BJ (cell line): ENCODE measurements at regions not wholly inside any gene's neighbourhood (a gene's known extent, or its start where the extent isn't known, plus 50 kb on each side); places are given as distances from the start of the nearest gene placed in this dataset.

Source experiments
- CTCF ChIA-PET: fragments of 350-600 bp; formaldehyde crosslinking; extraction: SDS; loops from one replicate; lab custom pipeline; 2021; ENCODE audit warnings: antibody characterized with exemption, inconsistent platforms; lab: Yijun Ruan, JAX
- POLR2A ChIA-PET: fragments of 300-600 bp; sonication (Branson Sonifier 250); formaldehyde crosslinking; extraction: SDS; loops from one replicate; lab custom pipeline; 2021; ENCODE audit warnings: antibody characterized with exemption; lab: Charles Lee
- DNase-seq: peaks from one replicate; pipeline ENCODE4 v3.0.0-alpha.2; 2011; ENCODE audit warnings: low read depth
- H3K27me3 ChIP-seq: 2 replicates; pipeline ENCODE4 v1.6.0; 2011; ENCODE audit warnings: low read length; ENCODE audit not compliant: control insufficient read depth, insufficient read depth
- H3K36me3 ChIP-seq: 2 replicates; pipeline ENCODE4 v1.5.1; 2011; ENCODE audit warnings: low read length; ENCODE audit not compliant: control insufficient read depth, insufficient read depth
- H3K4me3 ChIP-seq: 2 replicates; pipeline ENCODE4 v1.5.1; 2011; ENCODE audit warnings: low read depth, mild to moderate bottlenecking, control low read depth, low read length
- TF ChIP-seq, protein P1 (sequence below): IDR thresholded peaks from 2 replicates; pipeline ENCODE4 v1.5.1; 2011; ENCODE audit warnings: low read depth, mild to moderate bottlenecking, control low read depth, inconsistent platforms, low read length, moderate library complexity; ENCODE audit not compliant: insufficient read depth

DNA sequence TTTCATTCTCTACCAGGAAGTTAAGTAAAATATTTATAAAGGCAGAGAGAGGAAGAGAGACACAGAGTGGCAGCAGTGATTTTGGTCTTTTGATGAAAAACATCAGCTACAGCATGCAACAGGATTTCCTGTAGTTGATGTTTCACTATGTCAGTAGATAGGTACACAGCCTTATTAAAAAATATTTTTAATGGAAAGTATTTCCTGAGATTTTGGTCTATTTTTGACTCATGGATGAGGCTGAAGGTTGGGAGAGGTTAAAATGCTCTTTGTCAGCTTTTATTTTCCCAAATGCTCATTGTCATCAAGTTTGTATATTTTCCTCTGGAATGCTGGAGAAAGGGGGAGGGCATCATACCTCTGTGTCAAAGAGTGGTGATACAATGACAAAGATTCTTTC lies 1112.5 kb downstream of the CBLN2 start:
- TF ChIP-seq, protein P1, sequence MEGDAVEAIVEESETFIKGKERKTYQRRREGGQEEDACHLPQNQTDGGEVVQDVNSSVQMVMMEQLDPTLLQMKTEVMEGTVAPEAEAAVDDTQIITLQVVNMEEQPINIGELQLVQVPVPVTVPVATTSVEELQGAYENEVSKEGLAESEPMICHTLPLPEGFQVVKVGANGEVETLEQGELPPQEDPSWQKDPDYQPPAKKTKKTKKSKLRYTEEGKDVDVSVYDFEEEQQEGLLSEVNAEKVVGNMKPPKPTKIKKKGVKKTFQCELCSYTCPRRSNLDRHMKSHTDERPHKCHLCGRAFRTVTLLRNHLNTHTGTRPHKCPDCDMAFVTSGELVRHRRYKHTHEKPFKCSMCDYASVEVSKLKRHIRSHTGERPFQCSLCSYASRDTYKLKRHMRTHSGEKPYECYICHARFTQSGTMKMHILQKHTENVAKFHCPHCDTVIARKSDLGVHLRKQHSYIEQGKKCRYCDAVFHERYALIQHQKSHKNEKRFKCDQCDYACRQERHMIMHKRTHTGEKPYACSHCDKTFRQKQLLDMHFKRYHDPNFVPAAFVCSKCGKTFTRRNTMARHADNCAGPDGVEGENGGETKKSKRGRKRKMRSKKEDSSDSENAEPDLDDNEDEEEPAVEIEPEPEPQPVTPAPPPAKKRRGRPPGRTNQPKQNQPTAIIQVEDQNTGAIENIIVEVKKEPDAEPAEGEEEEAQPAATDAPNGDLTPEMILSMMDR: no peak
- Histone ChIP-seq H3K4me3 (no peak overlapping the region), H3K36me3 (no peaks in the 10 kb centered on the region), H3K27me3 (no peaks in the 10 kb centered on the region)
- POLR2A ChIA-PET: no interaction called here
- DNase-seq: no peak
- CTCF ChIA-PET: no interaction called here

DNA sequence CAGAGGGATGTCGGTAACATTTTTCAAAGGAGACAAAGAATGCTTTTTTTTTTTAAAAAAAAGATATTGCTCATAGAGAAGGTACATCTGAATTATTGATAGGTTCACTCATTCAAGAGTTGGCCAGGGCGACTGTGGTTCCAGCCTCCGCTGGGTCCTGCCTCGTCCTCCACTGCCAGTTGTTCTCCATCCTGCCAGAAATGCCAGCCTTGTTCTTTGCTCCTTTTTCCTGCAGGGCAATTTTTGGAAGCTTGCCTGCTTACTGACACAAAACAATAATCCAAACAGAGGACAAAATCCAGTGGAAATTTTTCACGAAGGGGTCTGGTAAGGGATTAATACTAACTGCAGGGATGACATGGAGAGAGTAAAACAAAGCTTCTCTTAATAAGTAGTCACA lies 1113.0 kb downstream of the CBLN2 start:
- ChIA-PET CTCF (no interaction called here), POLR2A (no interaction called here)
- Histone ChIP-seq H3K36me3 (no peaks in the 10 kb centered on the region), H3K27me3 (no peaks in the 10 kb centered on the region), H3K4me3 (no peak overlapping the region)
- no peak for DNase-seq
- TF ChIP-seq, protein P1: no peak

DNA sequence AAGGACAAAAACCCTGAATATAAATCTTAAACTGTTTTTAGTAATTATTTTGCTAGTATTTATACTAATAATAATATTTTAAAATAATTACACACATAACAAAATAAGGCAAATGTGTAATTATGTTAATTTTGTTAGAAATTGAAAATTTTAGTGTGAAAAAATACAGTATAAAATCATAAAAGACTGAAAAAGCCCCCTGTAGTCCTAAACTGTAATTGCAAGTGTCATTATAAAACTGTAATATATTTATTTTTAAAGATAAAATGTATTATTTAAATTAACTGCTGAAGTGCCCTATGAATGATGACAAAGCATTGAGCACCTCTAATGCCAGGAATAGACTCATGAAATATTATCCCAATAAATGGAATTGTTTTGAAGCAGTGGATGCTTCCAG lies 1117.7 kb downstream of the CBLN2 start:
- TF ChIP-seq, protein P1: no peak
- Histone ChIP-seq H3K27me3 (no peaks in the 10 kb centered on the region), H3K4me3 (no peak overlapping the region), H3K36me3 (no peaks in the 10 kb centered on the region)
- ChIA-PET CTCF (no interaction called here), POLR2A (no interaction called here)
- DNase-seq: no peak

DNA sequence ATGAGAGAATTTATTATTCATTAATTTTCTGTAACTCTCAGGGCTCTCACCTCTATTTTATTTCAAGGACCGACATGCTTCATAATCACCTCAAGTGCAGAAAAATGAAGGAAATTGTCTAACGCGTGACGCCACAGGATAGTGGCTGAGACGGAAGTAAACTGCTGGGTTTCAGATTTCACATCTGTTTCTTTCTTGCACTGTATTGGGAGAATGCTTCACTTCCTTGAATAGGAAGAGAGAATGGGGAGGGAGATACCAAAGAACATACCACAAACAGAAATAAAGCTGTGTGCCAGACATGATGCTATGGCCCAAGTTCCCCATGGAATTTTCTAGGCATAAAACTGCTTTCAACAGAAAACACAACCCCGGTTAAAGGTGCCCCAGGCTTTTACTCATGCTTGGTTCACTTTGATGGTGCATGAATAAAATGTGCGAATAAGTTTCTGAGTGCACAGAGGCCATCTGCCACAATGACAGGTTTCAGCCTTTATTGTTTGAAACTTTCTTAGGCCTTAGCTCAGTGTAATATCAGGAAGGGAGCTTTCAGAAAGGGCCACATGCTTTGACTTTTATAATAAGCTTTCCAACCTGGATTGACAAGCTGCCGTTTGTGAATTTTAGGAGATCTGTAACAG lies 1116.4 kb downstream of the SOCS6 start:
- no peaks in the 10 kb centered on the region for H3K36me3 ChIP-seq
- no peak overlapping the region for H3K4me3 ChIP-seq
- TF ChIP-seq, protein P1: no peak
- CTCF ChIA-PET: no interaction called here
- H3K27me3 ChIP-seq: no peaks in the 10 kb centered on the region
- POLR2A ChIA-PET: no interaction called here
- no peak for DNase-seq

DNA sequence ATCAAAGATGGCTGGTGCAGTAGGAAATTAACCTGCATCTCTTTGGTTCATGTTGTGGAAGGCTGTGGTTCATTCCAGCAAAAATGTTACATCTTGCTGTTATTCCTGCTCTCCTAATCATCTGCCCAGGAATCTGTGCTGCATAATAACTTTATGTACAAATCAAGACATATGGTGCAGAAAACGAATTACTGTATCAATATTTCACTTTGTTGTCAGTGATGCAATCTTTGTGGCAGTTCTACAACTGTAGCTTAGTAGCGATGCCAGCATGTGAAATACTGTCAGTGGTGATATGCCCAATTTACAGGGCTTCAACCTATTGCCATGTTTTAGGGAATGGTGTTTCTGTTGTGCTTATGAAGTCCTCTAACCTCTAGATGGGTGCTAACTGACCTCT lies 1114.7 kb downstream of the SOCS6 start:
- no peak overlapping the region for H3K4me3 ChIP-seq
- ChIA-PET CTCF (no interaction called here), POLR2A (no interaction called here)
- no peak for DNase-seq
- TF ChIP-seq, protein P1: no peak
- H3K27me3 ChIP-seq: no peaks in the 10 kb centered on the region
- no peaks in the 10 kb centered on the region for H3K36me3 ChIP-seq
